Kidney epithelial cell (primary cell): ENCODE measurements at regions not wholly inside any gene's neighbourhood (a gene's known extent, or its start where the extent isn't known, plus 50 kb on each side); places are given as distances from the start of the nearest gene placed in this dataset.

Experiments
- DNase-seq: peaks from one replicate; pipeline ENCODE4 v3.0.0-alpha.2; 2010; ENCODE audit warnings: low read depth
- H3K27me3 ChIP-seq: 2 replicates; pipeline ENCODE4 v1.6.0; 2011; ENCODE audit warnings: low read length; ENCODE audit not compliant: control insufficient read depth, insufficient read depth
- H3K36me3 ChIP-seq: 2 replicates; pipeline ENCODE4 v1.5.1; 2011; ENCODE audit warnings: low read length; ENCODE audit not compliant: control insufficient read depth, insufficient read depth
- H3K4me3 ChIP-seq: 2 replicates; pipeline ENCODE4 v1.5.1; 2011; ENCODE audit warnings: low read depth, mild to moderate bottlenecking, control low read depth, low read length
- CTCF ChIP-seq: IDR thresholded peaks from 2 replicates; pipeline ENCODE4 v1.5.1; 2011; ENCODE audit warnings: mild to moderate bottlenecking, moderate library complexity, low read length, control low read depth, inconsistent platforms; ENCODE audit not compliant: insufficient read depth, poor library complexity, severe bottlenecking

DNA sequence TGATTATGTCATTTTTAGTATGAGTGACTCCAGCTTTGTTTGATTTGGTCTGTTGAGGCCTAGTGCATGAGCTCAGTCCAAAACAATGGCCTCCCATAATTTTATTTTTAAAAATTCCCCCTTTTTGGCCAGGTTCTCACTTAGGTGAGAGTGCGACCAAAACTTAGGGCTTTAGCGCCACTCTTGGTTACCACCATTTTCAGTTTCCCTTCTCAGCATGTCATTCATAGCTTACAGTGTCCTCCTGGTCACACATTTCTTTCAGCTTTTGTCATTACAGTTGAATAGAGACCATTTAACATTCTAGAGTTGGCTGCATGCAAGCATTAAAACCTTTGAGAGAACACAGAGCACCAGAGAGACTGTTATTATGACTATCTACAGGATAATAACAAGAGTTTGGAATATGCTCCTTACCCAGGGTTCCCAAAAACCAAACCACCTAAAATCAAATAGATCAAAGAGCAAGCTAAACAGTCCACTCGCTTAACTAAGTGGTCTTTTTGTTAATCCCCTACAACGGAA lies 85.4 kb downstream of the TLR5 start:
- no peak overlapping the region for H3K4me3 ChIP-seq
- H3K27me3 ChIP-seq, result peaks cover 2% of the 10 kb centered on the region
- no peak for TF ChIP-seq CTCF
- DNase-seq, result no peak
- H3K36me3 ChIP-seq, result no peaks in the 10 kb centered on the region
